ENCODE measurements at regions not wholly inside any gene's neighbourhood (a gene's known extent, or its start where the extent isn't known, plus 50 kb on each side); places are given as distances from the start of the nearest gene placed in this dataset.

DNA sequence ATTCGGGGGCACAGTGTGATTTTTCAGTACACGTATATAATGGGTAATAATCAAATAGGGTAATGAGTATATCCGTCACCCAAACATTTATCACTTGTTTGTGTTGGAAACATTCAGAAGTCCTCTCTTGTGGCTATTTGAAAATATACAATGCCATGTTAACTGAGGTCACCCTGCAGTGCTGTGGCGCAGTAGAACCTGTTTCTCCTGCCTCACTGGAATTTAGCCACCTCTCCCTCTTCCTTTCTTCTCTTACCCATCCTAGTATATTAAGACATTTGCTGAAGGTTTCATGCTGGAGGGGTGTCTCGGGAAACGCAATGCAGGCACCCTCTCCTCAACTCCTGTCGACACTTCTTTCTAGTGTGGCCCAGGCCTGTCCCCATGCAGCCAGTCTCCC is 425.3 kb upstream of the MKI67 start (continued):
- TF ChIP-seq TRIM24 (CRISPR knock-in tag; IDR thresholded peaks at IDR 0.05) (no peak), ZNF883 (CRISPR knock-in tag; IDR thresholded peaks at IDR 0.05; ENCODE audit: not compliant biosample characterization) (no peak)
- TF ChIP-seq, protein P1, sequence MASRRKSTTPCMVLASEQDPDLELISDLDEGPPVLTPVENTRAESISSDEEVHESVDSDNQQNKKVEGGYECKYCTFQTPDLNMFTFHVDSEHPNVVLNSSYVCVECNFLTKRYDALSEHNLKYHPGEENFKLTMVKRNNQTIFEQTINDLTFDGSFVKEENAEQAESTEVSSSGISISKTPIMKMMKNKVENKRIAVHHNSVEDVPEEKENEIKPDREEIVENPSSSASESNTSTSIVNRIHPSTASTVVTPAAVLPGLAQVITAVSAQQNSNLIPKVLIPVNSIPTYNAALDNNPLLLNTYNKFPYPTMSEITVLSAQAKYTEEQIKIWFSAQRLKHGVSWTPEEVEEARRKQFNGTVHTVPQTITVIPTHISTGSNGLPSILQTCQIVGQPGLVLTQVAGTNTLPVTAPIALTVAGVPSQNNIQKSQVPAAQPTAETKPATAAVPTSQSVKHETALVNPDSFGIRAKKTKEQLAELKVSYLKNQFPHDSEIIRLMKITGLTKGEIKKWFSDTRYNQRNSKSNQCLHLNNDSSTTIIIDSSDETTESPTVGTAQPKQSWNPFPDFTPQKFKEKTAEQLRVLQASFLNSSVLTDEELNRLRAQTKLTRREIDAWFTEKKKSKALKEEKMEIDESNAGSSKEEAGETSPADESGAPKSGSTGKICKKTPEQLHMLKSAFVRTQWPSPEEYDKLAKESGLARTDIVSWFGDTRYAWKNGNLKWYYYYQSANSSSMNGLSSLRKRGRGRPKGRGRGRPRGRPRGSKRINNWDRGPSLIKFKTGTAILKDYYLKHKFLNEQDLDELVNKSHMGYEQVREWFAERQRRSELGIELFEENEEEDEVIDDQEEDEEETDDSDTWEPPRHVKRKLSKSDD (CRISPR knock-in tag; IDR thresholded peaks at IDR 0.05; ENCODE audit: low read depth): no peak

DNA sequence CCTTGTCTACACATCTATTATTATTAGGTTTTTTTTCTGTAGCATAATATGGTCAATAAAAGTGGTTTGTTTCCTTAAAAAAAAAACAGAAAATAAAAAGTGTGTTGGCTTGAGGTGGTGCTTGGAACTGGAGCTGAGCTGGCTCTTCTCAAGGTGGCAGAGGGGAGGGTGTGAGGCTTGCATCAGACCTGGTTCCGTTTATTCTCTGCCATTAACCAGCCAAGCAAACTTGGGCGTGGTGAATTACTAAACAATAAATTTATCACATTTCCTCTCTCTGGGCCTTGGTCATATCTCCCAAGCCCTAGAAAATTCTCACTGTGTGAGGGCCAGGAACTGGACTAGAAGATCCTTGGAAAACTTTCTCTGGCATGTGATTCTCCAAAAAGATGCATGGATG is 427.5 kb upstream of the MKI67 start:
- H2AFZ ChIP-seq (ENCODE audit: low read length): no peak overlapping the region
- 0% methylated on average over 2 of the region's 2 CpGs for WGBS (ENCODE audit: low lambda C conversion rate)
- no peaks in the 10 kb centered on the region for H3K4me1 ChIP-seq (ENCODE audit: insufficient read depth, low read length)
- H3K27me3 ChIP-seq (ENCODE audit: control insufficient read depth in 1 of 2, insufficient read depth in 2 of 2, low read length in 2 of 2): peaks cover 1 to 26% of the 10 kb centered on the region in 2 experiments; a peak in 3 of 5 replicates
- H3K9me3 ChIP-seq (ENCODE audit: low read length): no peaks in the 10 kb centered on the region
- BruUV-seq (replicated peaks): no TSS peak
- H3K79me2 ChIP-seq (ENCODE audit: insufficient read depth, low read length): no peaks in the 10 kb centered on the region
- FAIRE-seq (no peak), ATAC-seq (no peak), DNase-seq (ENCODE audit: low spot score) (no peak)
- H4K20me1 ChIP-seq (ENCODE audit: insufficient read depth, low read length): no peaks in the 10 kb centered on the region
- no peak overlapping the region for H3K27ac ChIP-seq (ENCODE audit: extremely low read length, insufficient read depth, low read length)
- CTCF ChIA-PET (ENCODE audit: low intra/inter-chr PET ratio, low total read pairs): no interaction called here
- in situ Hi-C loops (cut with HindIII; ENCODE audit: extremely low pct_ligation_motif_present, low pct_unique_long_range_greater_than_20kb) (no loop called here), intact Hi-C loops (cut with micrococcal nuclease; ENCODE audit: unreplicated experiment) (no loop called here)
- H3K4me2 ChIP-seq (ENCODE audit: low read depth, low read length): no peak overlapping the region
- no peak overlapping the region for H3K9ac ChIP-seq (ENCODE audit: insufficient read depth, low read depth, low read length)
- H3K4me3 ChIP-seq (replicated peaks in 1 of 3; ENCODE audit: insufficient read depth in 1 of 3, low read depth in 2 of 3, low read length in 3 of 3): no peak overlapping the region
- POLR2A ChIA-PET: no interaction called here
- H3K36me3 ChIP-seq (replicated peaks in 1 of 2; ENCODE audit: control insufficient read depth in 1 of 2, insufficient read depth in 2 of 2, low read length in 2 of 2): no peaks in the 10 kb centered on the region
- TF ChIP-seq NFKB2 (CRISPR knock-in tag; IDR thresholded peaks at IDR 0.05; ENCODE audit: borderline replicate concordance) (no peak), ZFP82 (CRISPR knock-in tag; IDR thresholded peaks at IDR 0.05; ENCODE audit: borderline replicate concordance) (no peak), ZNF468 (CRISPR knock-in tag; IDR thresholded peaks at IDR 0.05) (no peak), NFE2L2 (IDR thresholded peaks at IDR 0.05; ENCODE audit: low read length) (no peak), ZNF883 (CRISPR knock-in tag; IDR thresholded peaks at IDR 0.05; ENCODE audit: not compliant biosample characterization) (no peak), ARID2 (CRISPR knock-in tag; IDR thresholded peaks at IDR 0.05; ENCODE audit: borderline replicate concordance) (no peak)

Data from HepG2 (cell line).